Amniotic epithelial cell (primary cell): ENCODE measurements at regions not wholly inside any gene's neighbourhood (a gene's known extent, or its start where the extent isn't known, plus 50 kb on each side); places are given as distances from the start of the nearest gene placed in this dataset.

Experiments used
- DNase-seq: peaks from one replicate; pipeline ENCODE4 v3.0.0-alpha.2; 2010; ENCODE audit warnings: low read depth

GRCh38 chr1:39136638-39137037, 67.9 kb upstream of the MACF1 start:
- DNase-seq: no peak

GRCh38 chr1:39139723-39140360, 64.7 kb upstream of the MACF1 start:
- DNase-seq: peak; percentile 51

- peak; percentile 64 for DNase-seq
Observed at GRCh38 chr1:39141925-39142324, 62.6 kb upstream of the MACF1 start.

- DNase-seq: no peak
Observed at GRCh38 chr1:39142401-39143060, 62.0 kb upstream of the MACF1 start.

GRCh38 chr1:39144924-39145323, 59.6 kb upstream of the MACF1 start:
- no peak for DNase-seq

GRCh38 chr1:39145331-39145965, 59.0 kb upstream of the MACF1 start:
- DNase-seq: peak; percentile 77

GRCh38 chr1:39146681-39147080, 57.8 kb upstream of the MACF1 start:
- no peak for DNase-seq

- DNase-seq: no peak
Observed at GRCh38 chr1:39147099-39148025, 57.1 kb upstream of the MACF1 start.

- DNase-seq: no peak
Observed at GRCh38 chr1:39148942-39149341, 55.6 kb upstream of the MACF1 start.

GRCh38 chr1:39149509-39149908, 55.0 kb upstream of the MACF1 start:
- DNase-seq: no peak

- DNase-seq: no peak
Observed at GRCh38 chr1:39150779-39151178, 53.7 kb upstream of the MACF1 start.

- DNase-seq: no peak
Observed at GRCh38 chr1:39151267-39151666, 53.2 kb upstream of the MACF1 start.

- no peak for DNase-seq
Observed at GRCh38 chr1:39152923-39153322, 51.6 kb upstream of the MACF1 start.

- DNase-seq: no peak
Observed at GRCh38 chr1:39153684-39154083, 50.8 kb upstream of the MACF1 start.

GRCh38 chr1:39154553-39155421, 49.7 kb upstream of the MACF1 start:
- DNase-seq: peak; percentile 96
